NCI-H774 (cell line): ENCODE measurements at regions not wholly inside any gene's neighbourhood (a gene's known extent, or its start where the extent isn't known, plus 50 kb on each side); places are given as distances from the start of the nearest gene placed in this dataset.

Source experiments
- DNase-seq: peaks from one replicate; lab custom pipeline; 2025; lab: John Stamatoyannopoulos, UW

DNA sequence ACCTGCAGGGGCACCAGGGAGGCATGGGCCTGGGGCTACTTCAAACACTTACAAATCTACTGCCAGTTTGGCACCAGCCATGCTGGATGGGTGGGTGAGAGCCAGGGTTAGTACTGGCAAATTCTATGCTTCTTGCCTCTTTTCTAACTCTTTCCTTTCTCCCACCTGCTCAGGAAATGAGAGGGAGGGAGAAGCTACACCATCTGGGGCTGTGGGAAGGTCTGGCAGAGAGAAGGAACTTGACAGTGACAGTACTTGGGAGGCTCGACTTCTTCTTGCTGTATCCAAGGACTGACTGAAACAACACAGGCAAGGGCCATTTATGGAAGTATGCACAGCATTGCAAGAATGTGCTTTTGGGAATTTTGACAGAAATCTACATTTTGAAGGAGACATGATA is 149.6 kb upstream of the DYRK2 start:
- no peak for DNase-seq

DNA sequence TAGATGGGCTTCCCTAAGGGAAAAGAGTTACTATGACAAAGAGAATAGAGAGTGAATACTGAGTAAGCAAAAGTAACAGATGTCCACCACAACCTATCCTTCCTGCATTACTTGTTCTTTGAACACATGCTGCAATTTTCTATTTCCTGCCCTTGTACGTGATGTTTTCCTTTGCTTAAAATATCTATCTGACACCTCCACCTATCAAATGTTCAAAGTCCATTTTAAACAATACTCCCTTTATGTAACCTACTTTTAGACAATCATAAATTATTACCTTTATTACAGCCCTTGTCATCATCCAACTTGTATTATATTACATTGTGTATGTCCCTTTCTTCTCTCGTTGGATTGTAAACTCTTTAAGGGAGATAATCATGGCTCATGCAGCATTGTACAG is 147.2 kb upstream of the DYRK2 start:
- DNase-seq = peak; percentile 27

DNA sequence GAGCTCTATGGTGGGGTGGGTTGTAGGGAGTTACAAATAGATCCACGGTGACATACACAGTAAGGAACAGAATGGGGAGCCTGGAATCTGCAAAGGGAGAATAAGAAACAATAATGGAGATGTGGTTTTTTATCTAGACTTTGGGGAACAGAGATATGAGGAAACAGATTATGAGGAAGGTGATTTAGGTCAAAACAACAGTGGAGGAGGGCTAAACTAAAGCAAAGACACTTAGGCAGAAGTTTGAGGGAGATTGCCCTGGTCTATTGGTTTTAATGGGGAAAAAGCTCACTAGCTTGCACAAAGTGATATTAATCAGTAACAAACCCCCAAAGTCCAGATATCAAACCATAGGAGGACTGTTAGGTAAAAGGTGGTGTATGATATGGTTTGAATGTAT is 144.5 kb upstream of the DYRK2 start:
- DNase-seq = no peak

DNA sequence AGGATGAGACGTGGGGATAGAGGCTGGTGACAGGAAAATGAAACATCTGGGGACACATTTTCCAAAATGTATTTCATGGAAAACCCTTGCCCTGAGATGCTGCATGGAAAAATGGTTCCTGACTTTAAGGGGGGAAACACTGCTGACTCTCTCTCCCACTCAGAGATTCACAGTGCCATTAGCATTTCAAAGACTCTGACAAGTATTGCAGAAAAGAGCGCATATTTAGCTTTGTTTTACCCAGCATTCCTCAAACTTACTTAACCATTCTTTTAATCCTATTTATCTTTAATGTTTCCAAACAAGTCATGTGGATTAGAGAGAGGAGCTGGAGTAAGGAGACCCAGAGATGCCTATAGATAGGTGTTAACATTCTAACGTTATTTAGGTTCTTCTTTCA is 141.8 kb upstream of the DYRK2 start:
- no peak for DNase-seq

DNA sequence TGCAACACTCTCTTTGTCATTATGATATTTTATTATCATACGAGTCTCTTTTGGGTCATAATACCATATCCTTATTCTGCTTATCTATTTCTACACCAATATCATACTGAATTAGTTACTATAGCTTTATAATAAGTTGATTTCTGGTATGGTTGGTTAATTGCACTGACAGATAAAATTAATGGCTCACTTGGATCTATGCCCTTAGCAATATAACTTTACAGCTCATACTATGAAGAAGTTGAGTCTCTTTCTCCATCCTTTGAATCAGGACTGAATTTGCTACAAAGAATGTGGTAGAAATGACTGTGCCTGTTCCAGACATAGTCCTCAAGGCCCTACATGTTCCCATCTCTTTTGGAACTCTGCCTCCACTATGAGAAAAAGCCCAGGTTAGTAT is 139.7 kb upstream of the DYRK2 start:
- no peak for DNase-seq

DNA sequence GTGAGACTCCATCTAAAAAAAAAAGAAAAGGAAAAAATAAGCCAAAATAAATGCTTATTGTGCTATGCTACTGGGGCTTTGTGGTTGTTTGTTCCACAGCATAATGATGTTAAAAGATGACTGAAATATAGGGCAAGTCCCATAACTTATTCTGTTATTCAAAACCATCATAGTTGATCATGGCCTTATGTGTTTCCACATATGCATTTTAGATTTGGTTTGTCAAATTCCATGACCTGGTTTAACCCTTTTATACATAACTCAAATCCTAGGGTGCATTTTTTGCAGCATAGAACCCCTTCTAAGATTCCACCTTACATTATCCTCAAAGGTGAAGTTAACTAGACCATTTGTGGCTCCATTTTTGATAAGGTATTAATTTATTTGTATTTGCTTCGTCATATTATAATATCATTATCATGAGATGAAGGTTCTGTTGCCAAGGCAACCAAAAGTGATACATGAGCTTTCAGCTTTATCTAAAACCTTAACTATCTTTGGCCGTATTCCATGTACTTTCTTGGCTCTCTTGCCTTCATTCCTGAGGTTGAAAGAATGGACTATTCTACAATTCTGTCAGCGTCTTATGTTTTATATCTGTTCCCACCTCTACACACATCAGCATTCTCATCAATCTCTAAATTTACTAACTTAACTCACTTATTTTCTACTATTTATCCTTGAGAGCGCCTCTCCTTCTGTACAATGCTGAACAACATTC is 138.7 kb upstream of the DYRK2 start:
- no peak for DNase-seq

DNA sequence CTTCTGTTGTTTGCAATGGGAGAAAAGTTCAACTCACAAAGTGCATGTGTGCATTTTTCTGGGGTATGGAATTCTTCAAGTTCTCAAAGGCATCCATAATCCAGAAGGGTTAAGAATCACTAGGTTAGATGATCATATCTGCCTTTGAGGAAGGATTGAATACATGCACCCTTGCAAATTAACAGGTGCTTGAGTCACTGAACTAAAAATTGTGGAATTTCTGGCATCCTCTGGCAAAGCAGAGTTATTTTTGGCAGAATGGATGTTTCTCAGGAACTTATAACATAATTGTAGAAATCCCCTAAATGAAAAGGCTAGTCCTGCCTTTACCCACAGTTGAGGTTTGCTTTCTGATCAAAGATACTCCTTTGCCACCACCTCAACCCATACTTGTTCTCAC is 136.5 kb upstream of the DYRK2 start:
- DNase-seq = no peak

DNA sequence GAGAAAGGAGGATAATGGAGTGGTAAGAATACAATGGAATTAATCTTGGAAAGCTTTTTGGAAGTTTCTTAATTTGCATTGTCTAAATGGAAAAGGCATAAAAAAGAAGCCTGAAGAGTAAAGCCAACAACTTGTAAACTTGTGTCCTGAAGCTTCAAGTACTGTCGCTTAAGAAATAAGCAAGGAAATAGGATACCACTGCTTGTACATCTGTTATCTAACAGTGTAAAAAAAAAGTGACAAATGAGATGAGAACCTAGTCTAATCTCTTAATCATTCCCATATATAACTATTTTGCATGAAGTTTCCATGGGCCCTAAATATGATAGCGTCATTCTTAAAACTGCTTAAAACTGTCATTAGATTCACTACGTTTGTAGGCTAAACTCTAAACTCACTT is 134.0 kb upstream of the DYRK2 start:
- DNase-seq = no peak

DNA sequence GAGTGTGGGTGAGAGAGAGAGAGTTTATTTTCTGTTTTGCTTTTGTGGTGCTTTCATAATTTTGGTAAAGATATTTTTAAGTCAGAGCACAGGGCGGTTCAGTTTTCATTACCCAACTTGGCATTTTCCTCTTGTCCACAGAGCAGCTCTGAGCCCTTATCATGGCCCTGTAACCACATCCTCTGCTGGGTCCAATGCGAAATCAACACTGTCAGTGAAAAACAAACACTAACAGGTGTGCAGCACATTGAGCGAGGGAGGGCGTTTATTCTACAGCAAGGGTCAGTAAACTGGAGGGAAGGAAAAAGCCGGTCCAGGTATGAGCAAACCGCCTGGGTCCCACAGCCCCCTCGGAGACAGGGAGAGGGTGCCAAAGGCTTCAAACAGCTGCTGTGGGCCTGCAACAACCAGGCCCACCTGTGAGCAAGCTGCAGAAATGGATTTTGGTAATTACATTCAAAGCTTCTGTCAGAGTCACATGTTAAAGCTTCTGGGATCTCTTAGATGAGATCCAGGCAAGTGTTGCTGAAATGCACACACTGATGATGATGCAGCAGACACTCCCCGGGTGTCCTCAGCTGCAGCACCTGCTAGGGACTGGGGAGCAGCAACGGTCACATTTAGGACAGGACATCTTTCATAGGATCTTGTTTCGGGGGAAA is 132.7 kb upstream of the DYRK2 start:
- peak; percentile 89 for DNase-seq

DNA sequence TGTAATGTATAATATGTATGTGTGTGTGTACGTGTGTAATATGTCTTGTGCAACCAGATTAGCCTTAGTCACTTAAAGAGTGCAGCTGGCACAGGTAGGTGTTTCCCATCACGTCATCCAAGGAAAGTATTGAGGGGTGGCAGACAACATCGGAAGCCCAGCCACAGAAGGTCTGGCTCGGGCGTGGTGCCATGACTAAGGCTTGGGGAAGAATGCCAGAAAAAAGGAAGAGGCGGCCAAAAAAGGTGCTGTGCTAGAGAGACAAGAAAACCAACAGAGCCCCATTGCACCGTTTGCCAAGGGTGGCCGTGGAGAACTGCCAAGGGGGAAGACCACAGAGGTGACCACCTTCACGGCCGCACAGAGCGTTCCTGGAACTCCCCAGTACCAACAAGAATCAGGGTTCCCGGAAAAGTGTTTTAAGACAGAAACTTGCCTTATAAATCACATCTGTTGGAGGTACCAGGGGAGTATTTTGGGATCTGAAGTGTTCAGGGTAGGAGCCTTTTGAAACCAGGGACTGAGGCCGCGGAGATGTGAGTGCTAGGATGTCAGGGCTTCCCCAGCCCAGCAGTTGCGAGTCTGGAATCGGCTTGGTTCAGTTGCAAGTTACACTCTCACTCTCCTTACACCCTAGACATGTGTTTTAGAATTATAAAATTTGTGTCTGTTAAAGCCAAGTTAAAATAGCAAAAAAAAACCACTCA is 131.2 kb upstream of the DYRK2 start:
- no peak for DNase-seq

DNA sequence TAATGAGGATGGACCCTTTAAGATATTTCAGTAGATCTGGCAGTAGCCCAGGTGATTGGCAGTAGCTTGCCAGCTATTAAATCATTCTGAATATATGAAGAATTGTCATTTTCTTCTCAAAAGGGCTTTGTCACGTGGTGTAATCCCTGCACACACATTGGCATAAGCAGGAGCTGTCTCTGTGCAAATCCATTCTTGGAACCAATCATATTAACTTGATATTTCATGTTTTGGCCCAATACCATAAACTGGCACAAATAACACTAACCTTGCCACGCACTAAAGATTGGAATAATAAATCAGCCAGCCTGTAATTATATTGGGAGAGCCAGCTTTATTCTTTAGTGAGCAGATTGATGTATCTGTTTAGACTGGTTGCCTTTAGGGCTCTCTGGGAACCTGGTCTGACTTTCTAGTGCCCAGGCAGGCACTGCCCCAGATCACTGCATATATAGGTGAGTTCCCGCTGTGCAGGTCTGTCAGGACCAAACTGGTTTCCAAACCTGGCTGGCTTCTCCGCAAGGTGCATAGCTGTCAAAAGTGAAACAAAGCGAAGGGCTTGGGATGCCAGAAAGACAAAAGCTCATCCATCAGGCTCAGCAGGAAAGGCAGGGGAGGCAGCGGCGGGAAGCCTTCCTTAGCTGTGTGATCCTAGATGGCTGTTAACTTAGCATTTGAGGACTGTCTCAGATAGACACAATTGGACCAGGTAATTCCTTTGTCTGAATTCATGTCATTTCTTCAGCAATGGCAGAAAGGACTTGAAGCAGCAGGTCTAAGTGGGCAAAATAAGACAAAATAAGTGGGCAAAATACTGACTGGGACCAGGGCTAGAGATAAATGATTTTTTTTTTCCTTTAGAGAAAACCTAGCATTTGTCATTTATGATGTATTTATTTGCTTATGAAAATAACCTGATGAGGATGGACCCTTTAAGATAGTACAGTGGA is 128.8 kb upstream of the DYRK2 start:
- DNase-seq = no peak

DNA sequence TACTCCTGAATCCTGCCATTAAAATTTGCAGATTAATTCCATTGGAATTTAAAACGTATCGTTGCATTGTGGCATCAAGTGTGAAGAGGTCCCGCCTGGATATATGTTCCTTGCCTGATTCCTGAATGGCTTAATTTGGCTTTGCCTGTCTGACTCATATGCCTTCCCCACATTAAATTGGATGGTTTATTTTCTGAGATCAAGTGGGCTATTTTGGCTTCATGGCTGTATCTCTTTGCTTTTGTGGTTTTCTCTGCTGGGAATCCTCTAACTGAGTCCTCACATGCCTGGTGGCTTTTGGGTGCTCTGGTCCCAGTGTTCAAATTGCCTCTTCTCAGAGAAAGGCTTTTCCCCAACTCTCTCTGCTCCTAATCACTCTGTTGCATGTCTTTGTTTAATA is 127.9 kb upstream of the DYRK2 start:
- DNase-seq = no peak

DNA sequence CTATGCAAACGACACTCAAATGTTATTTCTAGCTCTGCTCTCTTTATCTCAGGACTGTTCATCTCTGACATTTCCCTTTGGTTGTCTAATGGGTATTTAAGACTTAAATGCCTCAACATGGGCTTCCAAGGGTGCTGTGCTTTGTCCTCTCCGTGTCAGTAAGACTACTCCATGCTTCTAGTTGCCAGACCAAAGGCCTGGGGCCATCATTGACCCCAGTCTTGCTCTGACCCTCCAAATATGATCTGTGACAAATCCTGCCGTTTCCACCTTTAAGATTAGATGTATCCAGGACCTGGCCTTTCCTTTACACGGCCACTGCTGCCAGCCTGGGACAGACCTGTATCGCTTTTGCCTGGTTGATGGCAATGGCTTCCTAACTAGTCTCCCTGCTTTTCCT is 126.3 kb upstream of the DYRK2 start:
- no peak for DNase-seq

DNA sequence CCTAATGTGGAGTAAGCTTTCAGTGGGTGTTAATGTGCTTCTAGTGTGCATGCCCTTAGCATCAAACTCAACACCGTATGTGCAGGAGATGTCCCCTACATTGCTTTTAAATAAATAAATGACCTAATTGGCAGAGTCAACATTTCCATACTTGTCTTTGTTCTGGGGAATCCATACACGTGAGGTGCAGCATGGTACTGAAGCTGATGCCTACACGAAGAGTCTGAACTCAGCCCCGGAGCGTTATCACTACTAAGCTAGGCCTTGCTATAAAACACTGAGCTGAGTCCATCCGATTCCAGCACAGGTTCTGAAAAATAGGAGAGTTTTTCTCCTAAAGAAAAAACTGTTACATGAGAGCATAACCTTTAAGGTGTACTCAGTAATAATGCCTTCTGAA is 125.0 kb upstream of the DYRK2 start:
- DNase-seq = peak; percentile 68

DNA sequence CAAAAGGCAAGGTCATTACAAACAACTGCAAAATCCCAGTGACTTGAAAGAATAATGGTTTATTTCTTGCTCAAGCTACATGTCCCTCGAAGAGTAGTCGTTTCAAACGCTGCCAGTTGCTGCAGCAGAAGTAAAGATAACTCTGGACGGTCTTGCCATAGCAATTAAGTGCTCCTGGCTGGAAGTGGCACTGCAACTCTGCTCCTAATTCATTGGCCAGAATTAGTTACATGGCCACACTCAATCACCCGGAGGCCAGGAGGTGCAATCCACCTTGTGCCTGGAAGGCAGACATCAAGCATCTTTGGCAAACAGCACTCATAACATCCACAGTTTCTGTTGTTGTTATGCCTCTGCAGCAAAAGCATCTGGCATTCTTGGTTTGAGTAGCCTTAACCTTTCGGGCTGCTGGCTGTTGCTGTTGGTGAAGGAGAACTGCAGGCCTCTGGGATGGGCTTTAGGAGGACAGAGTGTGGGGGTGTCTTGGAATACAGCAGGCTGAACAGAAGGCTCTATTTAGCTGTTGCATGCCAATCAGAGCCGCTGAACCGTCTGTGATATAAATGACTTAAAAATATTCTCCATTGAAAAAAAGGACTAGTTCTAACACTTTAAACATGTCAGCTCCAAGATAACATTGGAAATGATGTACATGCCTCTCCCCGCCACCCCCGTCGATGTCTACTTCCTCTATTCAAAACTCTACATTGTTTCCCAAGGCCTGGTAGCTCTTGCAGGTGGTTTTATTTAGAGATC is 123.5 kb upstream of the DYRK2 start:
- DNase-seq = no peak

DNA sequence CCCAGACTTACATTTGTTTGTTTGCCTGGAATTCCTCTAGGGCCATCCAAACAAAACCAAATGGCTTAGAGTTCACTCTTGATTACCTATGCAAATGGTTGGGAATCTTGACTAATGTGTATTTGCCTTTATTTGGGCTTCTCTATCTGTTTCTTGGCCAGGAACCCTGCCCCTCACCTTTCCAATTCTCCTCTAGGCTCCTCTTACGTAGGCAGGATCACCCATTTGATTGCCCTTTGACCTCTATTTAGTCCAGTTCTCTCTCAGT is 123.0 kb upstream of the DYRK2 start:
- DNase-seq = no peak

DNA sequence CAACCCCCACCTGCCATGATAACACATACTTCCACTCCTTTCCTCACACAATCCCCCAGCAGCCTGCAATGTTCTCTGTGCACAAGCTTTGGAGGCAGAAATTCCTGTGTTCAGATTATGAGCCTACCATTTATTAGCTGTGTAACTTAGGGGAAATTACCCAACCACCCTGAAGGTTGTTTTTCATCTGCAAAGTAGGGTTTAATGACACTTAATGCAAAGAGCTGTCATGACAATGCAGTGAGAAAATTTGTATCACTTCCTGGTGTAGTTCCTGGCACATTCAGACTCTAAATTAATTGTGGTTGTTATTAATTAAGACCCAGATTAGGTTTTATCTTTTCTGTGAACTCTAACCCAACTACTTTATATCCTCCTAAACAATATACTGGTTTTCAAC is 122.4 kb upstream of the DYRK2 start:
- no peak for DNase-seq

DNA sequence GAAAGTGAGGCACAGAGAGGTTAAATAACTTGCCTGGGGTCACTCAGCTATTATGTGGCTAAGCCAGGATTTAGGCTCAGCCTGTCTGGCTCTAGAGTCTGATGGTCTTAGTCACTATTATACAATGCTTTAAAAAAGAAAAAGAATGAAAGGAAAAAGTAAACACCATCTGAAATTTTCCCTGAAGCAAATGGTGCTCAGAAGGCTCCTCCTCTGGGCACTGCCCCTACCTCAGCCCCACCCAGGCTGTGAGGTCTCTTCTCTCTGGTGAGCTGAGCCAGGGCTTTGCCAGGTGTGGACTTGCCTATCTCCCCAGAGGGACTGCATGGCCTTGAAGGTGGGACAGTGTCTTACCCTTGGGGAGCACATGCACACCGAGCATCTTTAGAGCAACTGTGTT is 117.5 kb upstream of the DYRK2 start:
- no peak for DNase-seq

DNA sequence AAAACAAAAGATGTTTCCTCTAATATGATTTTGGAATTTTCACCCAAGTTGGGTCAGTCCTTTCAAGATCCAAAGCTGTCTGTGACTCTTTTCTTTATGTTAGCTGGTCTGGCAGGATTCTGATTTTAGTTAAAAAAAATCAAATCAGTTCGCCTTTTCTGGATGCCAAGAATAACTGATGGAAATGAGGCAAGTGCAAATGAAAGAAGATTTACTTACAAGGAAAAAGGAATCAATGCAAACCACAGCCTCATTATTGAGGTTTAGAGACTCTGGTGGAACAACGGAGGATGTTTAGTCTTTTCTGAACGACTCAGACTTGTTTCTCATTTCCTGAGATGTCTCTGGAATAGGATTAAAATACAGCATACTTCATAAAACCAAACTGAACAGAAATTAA is 117.0 kb upstream of the DYRK2 start:
- no peak for DNase-seq

DNA sequence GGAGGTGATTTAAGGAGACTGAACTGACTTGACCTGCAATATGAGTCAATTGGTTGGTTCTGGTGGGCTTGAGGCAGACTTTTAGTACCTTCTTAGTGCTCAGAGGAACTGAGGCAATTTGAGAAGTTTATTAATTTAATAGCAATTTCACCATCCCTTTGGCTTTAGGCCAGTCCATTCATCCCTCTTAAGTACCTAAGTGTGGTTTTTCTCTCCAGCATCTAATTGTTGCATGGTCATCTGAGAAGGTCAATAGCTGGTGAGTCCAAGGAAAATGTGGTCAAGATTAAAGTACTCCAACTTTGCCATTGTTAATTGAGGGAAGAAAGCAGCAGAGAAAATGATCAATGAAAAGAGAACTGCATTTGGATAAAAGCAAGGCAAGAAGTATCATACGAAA is 115.4 kb upstream of the DYRK2 start:
- DNase-seq = no peak

DNA sequence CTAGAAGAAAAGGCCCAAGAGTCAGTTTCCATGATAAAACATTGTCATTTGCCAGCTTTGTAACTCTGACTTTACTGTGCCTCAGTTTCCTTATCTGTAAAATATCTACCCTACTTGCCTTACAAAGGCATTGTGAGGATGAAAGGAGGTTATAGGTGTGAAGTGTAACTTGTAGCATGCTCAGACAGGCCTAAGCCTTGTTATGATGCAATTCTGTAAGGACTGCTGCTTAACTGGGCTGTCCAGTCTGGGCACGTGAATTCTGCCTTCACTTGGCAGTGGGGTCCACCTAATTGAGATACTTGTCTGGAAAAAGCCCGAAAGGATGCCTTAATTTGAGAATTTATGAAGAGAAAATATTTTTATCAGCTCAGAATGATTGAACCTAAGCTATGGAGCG is 114.5 kb upstream of the DYRK2 start:
- no peak for DNase-seq

DNA sequence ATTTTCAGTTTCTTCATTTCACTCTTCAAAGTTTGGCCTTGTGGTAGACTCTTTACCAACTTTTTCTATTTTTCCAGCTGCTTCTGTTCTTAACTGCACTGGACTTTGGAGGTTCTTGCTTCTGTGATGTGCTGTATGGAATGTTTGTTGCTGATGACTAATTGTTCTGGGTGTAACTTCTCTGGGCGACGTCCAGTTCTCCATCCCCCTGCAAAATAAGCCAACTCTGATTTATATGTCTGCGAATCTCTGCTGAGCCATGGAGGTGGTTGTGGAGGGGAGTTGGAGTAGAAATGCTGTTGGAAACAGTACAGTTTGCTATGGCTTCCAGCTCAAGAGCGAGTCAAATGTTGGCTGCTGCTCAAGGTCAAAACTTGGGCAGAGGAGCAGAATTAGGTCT is 113.9 kb upstream of the DYRK2 start:
- no peak for DNase-seq
